ENCODE measurements at regions not wholly inside any gene's neighbourhood (a gene's known extent, or its start where the extent isn't known, plus 50 kb on each side); places are given as distances from the start of the nearest gene placed in this dataset.
"Not testable (repeated sequence)": the region's sequence is repeated elsewhere in the genome, so short reads cannot be mapped to it uniquely, and the experiment has no call there.

- intact Hi-C loops (cut with DNase I): no loop called here
Observed at GRCh38 chr1:229006121-229006870, 264.6 kb upstream of the RAB4A start.

GRCh38 chr1:229007167-229007566 is 263.7 kb upstream of the RAB4A start:
- WGBS: 98% methylated on average over 7 of the region's 7 CpGs
- no peak overlapping the region for H3K27ac ChIP-seq
- intact Hi-C loops (cut with DNase I): no loop called here
- no peak for TF ChIP-seq CTCF (IDR thresholded peaks at IDR 0.05)
- TF ChIP-seq POLR2AphosphoS5 (IDR thresholded peaks at IDR 0.05): no peak
- no peak for TF ChIP-seq POLR2A (IDR thresholded peaks at IDR 0.05)
- no peaks in the 10 kb centered on the region for H3K4me1 ChIP-seq (replicated peaks)
- H3K36me3 ChIP-seq: no peaks in the 10 kb centered on the region
- H3K9me3 ChIP-seq: no peaks in the 10 kb centered on the region
- no peak for DNase-seq (ENCODE audit: low spot score)
- no peak overlapping the region for H3K4me3 ChIP-seq
- H3K27me3 ChIP-seq (replicated peaks; ENCODE audit: insufficient read depth): no peaks in the 10 kb centered on the region

More at GRCh38 chr1:229006121-229006870, 264.6 kb upstream of the RAB4A start:
- Histone ChIP-seq H3K4me1 (replicated peaks) (no peaks in the 10 kb centered on the region), H3K4me3 (no peak overlapping the region), H3K27ac (no peak overlapping the region), H3K27me3 (replicated peaks; ENCODE audit: insufficient read depth) (no peaks in the 10 kb centered on the region), H3K36me3 (no peaks in the 10 kb centered on the region), H3K9me3 (no peaks in the 10 kb centered on the region)
- TF ChIP-seq CTCF (IDR thresholded peaks at IDR 0.05): no peak
- WGBS: 79% methylated on average over 12 of the region's 12 CpGs
- no peak for DNase-seq (ENCODE audit: low spot score)

- no peak for DNase-seq (ENCODE audit: low spot score)
Observed at GRCh38 chr1:229007701-229008100, 263.2 kb upstream of the RAB4A start.

GRCh38 chr1:229008347-229008746 is 262.6 kb upstream of the RAB4A start:
- intact Hi-C loops (cut with DNase I); H3K27me3 ChIP-seq (replicated peaks; ENCODE audit: insufficient read depth); H3K9me3 ChIP-seq; DNase-seq (ENCODE audit: low spot score); H3K4me3 ChIP-seq; H3K36me3 ChIP-seq; H3K4me1 ChIP-seq (replicated peaks); H3K27ac ChIP-seq: not testable (repeated sequence)
- WGBS: 88% methylated on average over 5 of the region's 5 CpGs

More at GRCh38 chr1:229007701-229008100, 263.2 kb upstream of the RAB4A start:
- H3K27ac ChIP-seq: no peak overlapping the region
- intact Hi-C loops (cut with DNase I): no loop called here
- WGBS: 99% methylated on average over 9 of the region's 9 CpGs
- no peaks in the 10 kb centered on the region for H3K36me3 ChIP-seq
- no peaks in the 10 kb centered on the region for H3K4me1 ChIP-seq (replicated peaks)
- no peak overlapping the region for H3K4me3 ChIP-seq
- H3K27me3 ChIP-seq (replicated peaks; ENCODE audit: insufficient read depth): no peaks in the 10 kb centered on the region
- H3K9me3 ChIP-seq: no peaks in the 10 kb centered on the region
- no peak for TF ChIP-seq POLR2AphosphoS5 (IDR thresholded peaks at IDR 0.05)
- no peak for TF ChIP-seq POLR2A (IDR thresholded peaks at IDR 0.05)
- TF ChIP-seq CTCF (IDR thresholded peaks at IDR 0.05): no peak

- intact Hi-C loops (cut with DNase I): no loop called here
- Histone ChIP-seq H3K4me3 (no peak overlapping the region), H3K4me1 (replicated peaks) (no peaks in the 10 kb centered on the region), H3K27me3 (replicated peaks; ENCODE audit: insufficient read depth) (no peaks in the 10 kb centered on the region), H3K27ac (no peak overlapping the region), H3K36me3 (no peaks in the 10 kb centered on the region), H3K9me3 (no peaks in the 10 kb centered on the region)
- TF ChIP-seq POLR2A (IDR thresholded peaks at IDR 0.05) (no peak), POLR2AphosphoS5 (IDR thresholded peaks at IDR 0.05) (no peak), CTCF (IDR thresholded peaks at IDR 0.05) (no peak)
- WGBS: 73% methylated on average over 2 of the region's 2 CpGs
- no peak for DNase-seq (ENCODE audit: low spot score)
Observed at GRCh38 chr1:229011022-229011421, 259.9 kb upstream of the RAB4A start.

Data from prostate gland (tissue), 2 donors.